GM23248 (cell line): ENCODE measurements at regions not wholly inside any gene's neighbourhood (a gene's known extent, or its start where the extent isn't known, plus 50 kb on each side); places are given as distances from the start of the nearest gene placed in this dataset.

Source experiments
- DNase-seq: peaks from one replicate; pipeline ENCODE4 v3.0.0-alpha.2; 2015
- H2AFZ ChIP-seq: fragments of 200-600 bp; sonication (generic); 2 replicates; pipeline ENCODE4 v1.6.1; 2016; ENCODE audit warnings: antibody characterized with exemption
- H3F3A ChIP-seq: fragments of 200-600 bp; sonication (generic); 2 replicates; pipeline ENCODE4 v1.6.1; 2016; ENCODE audit warnings: mild to moderate bottlenecking, antibody characterized with exemption, mixed run types; ENCODE audit not compliant: insufficient read depth
- H3K27ac ChIP-seq: fragments of 200-600 bp; sonication (generic); 2 replicates; pipeline ENCODE4 v1.5.1; 2016; ENCODE audit warnings: mild to moderate bottlenecking
- H3K27me3 ChIP-seq: fragments of 200-600 bp; sonication (generic); replicated peaks from 2 replicates; pipeline ENCODE4 v1.6.1; 2016; ENCODE audit warnings: mild to moderate bottlenecking; ENCODE audit not compliant: insufficient read depth
- H3K36me3 ChIP-seq: fragments of 200-600 bp; sonication (generic); 2 replicates; pipeline ENCODE4 v1.6.1; 2016; ENCODE audit warnings: low read depth, mild to moderate bottlenecking
- H3K4me1 ChIP-seq: fragments of 200-600 bp; sonication (generic); 2 replicates; pipeline ENCODE4 v1.6.1; 2016; ENCODE audit warnings: mild to moderate bottlenecking; ENCODE audit not compliant: insufficient read depth
- H3K4me2 ChIP-seq: fragments of 200-600 bp; sonication (generic); one replicate; pipeline ENCODE4 v1.6.1; 2016; ENCODE audit warnings: mild to moderate bottlenecking; ENCODE audit not compliant: unreplicated experiment
- H3K4me3 ChIP-seq: fragments of 200-600 bp; sonication (generic); 2 replicates; pipeline ENCODE4 v1.5.1; 2016; ENCODE audit warnings: mild to moderate bottlenecking
- H3K79me2 ChIP-seq: fragments of 200-600 bp; sonication (generic); 2 replicates; pipeline ENCODE4 v1.6.1; 2016; ENCODE audit warnings: mild to moderate bottlenecking; ENCODE audit not compliant: insufficient read depth
- H3K9ac ChIP-seq: fragments of 200-600 bp; sonication (generic); 2 replicates; pipeline ENCODE4 v1.6.1; 2016; ENCODE audit warnings: mild to moderate bottlenecking
- H3K9me2 ChIP-seq: fragments of 200-600 bp; sonication (generic); 2 replicates; pipeline ENCODE4 v1.6.1; 2016; ENCODE audit warnings: mixed run types, mild to moderate bottlenecking, moderate library complexity; ENCODE audit not compliant: insufficient read depth
- H3K9me3 ChIP-seq: fragments of 200-600 bp; sonication (generic); one replicate; pipeline ENCODE4 v1.6.1; 2017; ENCODE audit warnings: low read depth
- H4K20me1 ChIP-seq: fragments of 200-600 bp; sonication (generic); 2 replicates; pipeline ENCODE4 v1.6.0; 2016; ENCODE audit not compliant: insufficient read depth
- EZH2 ChIP-seq: fragments of 200-600 bp; sonication (generic); IDR thresholded peaks from 2 replicates; pipeline ENCODE4 v1.6.1; 2018; ENCODE audit warnings: antibody characterized with exemption, mild to moderate bottlenecking; ENCODE audit not compliant: insufficient read depth, poor library complexity, severe bottlenecking
- EZH2phosphoT487 ChIP-seq: fragments of 200-600 bp; sonication (generic); IDR thresholded peaks from 2 replicates; pipeline ENCODE4 v1.6.1; 2018; ENCODE audit warnings: antibody characterized with exemption, moderate library complexity, mild to moderate bottlenecking, low read depth; ENCODE audit not compliant: insufficient read depth
- WGBS, 2 experiments: methylation state at CpG; one replicate each; pipeline ENCODE4 v1.1.6; 2015 to 2017; ENCODE audit warnings: low lambda C conversion rate in 2 of 2, low coverage in 1 of 2; ENCODE audit errors: missing lambda C conversion rate in 2 of 2; 5-methylcytosine and 5-hydroxymethylcytosine counted together
- in situ Hi-C: fragments of 300-500 bp; cut with MboI; formaldehyde crosslinking; loops from 2 replicates; pipeline ENCODE4 v1.15.0; 2020

DNA sequence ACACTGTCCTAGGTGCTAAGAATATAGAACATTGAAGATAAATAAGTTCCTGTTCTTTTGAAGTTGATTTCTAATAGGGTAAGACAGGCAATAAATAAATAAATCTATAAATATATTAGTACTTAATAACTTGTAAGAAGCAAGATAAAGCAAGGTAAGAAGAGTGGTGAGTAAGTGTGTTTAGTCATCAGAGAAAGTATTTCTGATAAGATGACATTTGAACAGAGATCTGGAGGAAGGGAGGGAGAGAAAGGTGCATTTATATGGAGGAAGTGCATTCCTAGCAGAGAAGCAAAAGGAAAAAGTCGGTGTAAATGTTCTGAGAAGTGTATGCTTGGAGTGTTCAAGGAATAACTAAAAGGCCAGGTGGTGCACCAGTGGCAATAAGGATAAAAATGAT, 184.4 kb upstream of the GRIP1 start:
- WGBS, 2 experiments = 17 to 20% methylated on average over 1 of the region's 1 CpG
- H3K9ac ChIP-seq = no peak overlapping the region
- H3K9me2 ChIP-seq = no peaks in the 10 kb centered on the region
- H3K4me1 ChIP-seq = no peaks in the 10 kb centered on the region
- no peak overlapping the region for H3K4me2 ChIP-seq
- no peak overlapping the region for H3K27ac ChIP-seq
- no peak for DNase-seq
- no peaks in the 10 kb centered on the region for H3K36me3 ChIP-seq
- no peaks in the 10 kb centered on the region for H4K20me1 ChIP-seq
- H3F3A ChIP-seq = no peaks in the 10 kb centered on the region
- in situ Hi-C loops = no loop called here
- H3K9me3 ChIP-seq = no peaks in the 10 kb centered on the region
- no peaks in the 10 kb centered on the region; the same call in 1 of the 2 replicates for H3K27me3 ChIP-seq
- H3K4me3 ChIP-seq = no peak overlapping the region
- no peaks in the 10 kb centered on the region for H3K79me2 ChIP-seq
- TF ChIP-seq EZH2phosphoT487 = no peak
- no peak for TF ChIP-seq EZH2
- H2AFZ ChIP-seq = no peak overlapping the region

- Histone ChIP-seq H3K36me3 (no peaks in the 10 kb centered on the region), H3F3A (no peaks in the 10 kb centered on the region), H3K4me1 (no peaks in the 10 kb centered on the region), H3K27me3 (no peaks in the 10 kb centered on the region), H3K4me2 (no peak overlapping the region), H3K79me2 (no peaks in the 10 kb centered on the region), H3K9me3 (no peaks in the 10 kb centered on the region), H3K9me2 (no peaks in the 10 kb centered on the region), H3K9ac (no peak overlapping the region), H4K20me1 (no peaks in the 10 kb centered on the region), H3K4me3 (no peak overlapping the region), H3K27ac (no peak overlapping the region), H2AFZ (no peak overlapping the region)
- no peak for DNase-seq
- in situ Hi-C loops = no loop called here
- TF ChIP-seq EZH2phosphoT487 = no peak
- no peak for TF ChIP-seq EZH2
Observed at GRCh38 chr12:66877925-66878324, 199.0 kb upstream of the GRIP1 start.

DNA sequence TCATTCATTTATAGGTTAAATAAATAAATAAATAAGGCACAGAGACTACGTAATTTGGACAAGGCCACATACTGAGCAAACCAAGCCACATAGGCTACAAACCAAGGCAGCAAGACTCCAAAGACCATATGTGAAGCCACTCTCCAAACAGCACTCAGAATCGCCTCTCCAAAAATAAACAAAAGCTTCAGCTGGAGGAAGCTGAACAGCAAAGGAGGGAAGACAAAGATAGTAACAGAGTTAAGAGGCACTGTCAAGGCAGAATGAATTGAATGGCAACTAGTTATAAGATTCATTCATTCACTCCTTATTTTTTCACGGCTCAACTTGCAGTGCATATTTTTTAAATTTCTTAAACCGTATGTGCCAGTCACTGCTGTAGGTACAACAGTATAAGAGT, 200.5 kb upstream of the GRIP1 start:
- Histone ChIP-seq H3K9me3 (no peaks in the 10 kb centered on the region), H3K36me3 (no peaks in the 10 kb centered on the region), H2AFZ (no peak overlapping the region), H3K27ac (no peak overlapping the region), H3F3A (no peaks in the 10 kb centered on the region), H3K27me3 (no peaks in the 10 kb centered on the region), H3K4me1 (no peaks in the 10 kb centered on the region), H3K4me2 (no peak overlapping the region), H3K79me2 (no peaks in the 10 kb centered on the region), H4K20me1 (no peaks in the 10 kb centered on the region), H3K9ac (no peak overlapping the region), H3K9me2 (no peaks in the 10 kb centered on the region), H3K4me3 (no peak overlapping the region)
- 23 to 28% methylated on average over 4 of the region's 4 CpGs for WGBS, 2 experiments
- in situ Hi-C loops = no loop called here
- no peak for DNase-seq
- no peak for TF ChIP-seq EZH2phosphoT487
- no peak for TF ChIP-seq EZH2

- H3K27ac ChIP-seq = no peak overlapping the region
- no peaks in the 10 kb centered on the region for H4K20me1 ChIP-seq
- no peak overlapping the region for H2AFZ ChIP-seq
- TF ChIP-seq EZH2phosphoT487 (no peak), EZH2 (no peak)
- H3K4me1 ChIP-seq = no peaks in the 10 kb centered on the region
- no peaks in the 10 kb centered on the region for H3K9me3 ChIP-seq
- H3K36me3 ChIP-seq = no peaks in the 10 kb centered on the region
- DNase-seq = no peak
- no peaks in the 10 kb centered on the region for H3K27me3 ChIP-seq
- H3K9me2 ChIP-seq = no peaks in the 10 kb centered on the region
- H3K9ac ChIP-seq = no peak overlapping the region
- H3F3A ChIP-seq = no peaks in the 10 kb centered on the region
- no peak overlapping the region for H3K4me2 ChIP-seq
- no peak overlapping the region for H3K4me3 ChIP-seq
- in situ Hi-C loops = no loop called here
- no peaks in the 10 kb centered on the region for H3K79me2 ChIP-seq
Observed at GRCh38 chr12:66881386-66881785, 202.5 kb upstream of the GRIP1 start.

DNA sequence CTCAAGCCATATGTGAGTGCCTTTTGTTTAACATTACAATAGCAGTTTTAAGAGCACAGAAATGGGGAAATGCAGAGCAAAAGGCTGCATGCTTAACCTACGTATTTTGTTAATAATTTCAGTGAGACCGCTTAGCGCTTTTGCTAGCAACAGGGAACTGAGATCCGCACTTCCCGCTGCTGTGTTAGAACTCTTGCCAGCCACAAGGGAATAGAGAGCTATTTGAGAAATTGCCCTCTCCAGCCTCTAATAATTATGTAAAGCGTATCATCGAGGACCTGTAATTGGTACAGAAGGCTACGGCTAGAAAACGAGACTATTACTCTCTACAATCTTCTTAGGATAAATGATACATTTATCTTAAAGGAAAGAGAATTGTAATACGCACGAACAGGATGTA, 205.2 kb upstream of the GRIP1 start:
- Histone ChIP-seq H3K27me3 (no peaks in the 10 kb centered on the region), H3K4me1 (no peaks in the 10 kb centered on the region), H3K9ac (no peak overlapping the region), H3K4me3 (no peak overlapping the region), H3K36me3 (no peaks in the 10 kb centered on the region), H4K20me1 (no peaks in the 10 kb centered on the region), H3K27ac (no peak overlapping the region), H3K79me2 (no peaks in the 10 kb centered on the region), H3F3A (no peaks in the 10 kb centered on the region), H3K9me3 (no peaks in the 10 kb centered on the region), H3K9me2 (no peaks in the 10 kb centered on the region), H3K4me2 (no peak overlapping the region), H2AFZ (no peak overlapping the region)
- no peak for TF ChIP-seq EZH2
- in situ Hi-C loops = no loop called here
- WGBS, 2 experiments = 33 to 34% methylated on average over 11 of the region's 11 CpGs
- no peak for DNase-seq
